Subcutaneous abdominal adipose tissue (tissue), 5 donors: ENCODE measurements at regions not wholly inside any gene's neighbourhood (a gene's known extent, or its start where the extent isn't known, plus 50 kb on each side); places are given as distances from the start of the nearest gene placed in this dataset.
"Not testable (repeated sequence)": the region's sequence is repeated elsewhere in the genome, so short reads cannot be mapped to it uniquely, and the experiment has no call there.

Experiments
- H3K27ac ChIP-seq: one replicate; pipeline ENCODE4 v1.7.0; 2013; ENCODE audit warnings: low read depth, mild to moderate bottlenecking, inconsistent platforms, low read length, moderate library complexity
- H3K27me3 ChIP-seq, 5 donors: one replicate each; pipeline ENCODE4 v1.7.0; 2013; ENCODE audit warnings: low read length in 5 of 5, inconsistent platforms in 1 of 5; ENCODE audit not compliant: control insufficient read depth in 5 of 5, insufficient read depth in 4 of 5
- H3K36me3 ChIP-seq, 5 donors: one replicate each; pipeline ENCODE4 v1.7.0; 2013; ENCODE audit warnings: low read length in 5 of 5; ENCODE audit not compliant: control insufficient read depth in 5 of 5, insufficient read depth in 5 of 5
- H3K4me1 ChIP-seq, 5 donors: one replicate each; pipeline ENCODE4 v1.7.0; 2013; ENCODE audit warnings: low read length in 5 of 5, mild to moderate bottlenecking in 3 of 5, moderate library complexity in 1 of 5; ENCODE audit not compliant: control insufficient read depth in 5 of 5, insufficient read depth in 5 of 5
- H3K4me3 ChIP-seq, 5 donors: one replicate each; pipeline ENCODE4 v1.7.0; 2013; ENCODE audit warnings: low read length in 5 of 5, low read depth in 1 of 5
- H3K9ac ChIP-seq, 5 donors: one replicate each; pipeline ENCODE4 v1.7.0; 2013; ENCODE audit warnings: low read length in 5 of 5, mild to moderate bottlenecking in 4 of 5, moderate library complexity in 3 of 5
- H3K9me3 ChIP-seq, 5 donors: one replicate each; pipeline ENCODE4 v1.7.0; 2013; ENCODE audit warnings: low read length in 5 of 5; ENCODE audit not compliant: control insufficient read depth in 5 of 5
- donor health status: healthy.
- donor health status: healthy.
- donor health status: healthy.
- donor health status: healthy.
- donor health status: healthy.

GRCh38 chr9:41772541-41772940, 356.7 kb downstream of the CNTNAP3B start:
- H3K27me3 ChIP-seq, H3K36me3 ChIP-seq, H3K27ac ChIP-seq, H3K9me3 ChIP-seq, H3K4me3 ChIP-seq, H3K9ac ChIP-seq, H3K4me1 ChIP-seq: not testable (repeated sequence)

GRCh38 chr9:41771693-41772092, 357.5 kb downstream of the CNTNAP3B start:
- not testable (repeated sequence) for H3K9me3 ChIP-seq, H3K36me3 ChIP-seq, H3K9ac ChIP-seq, H3K27ac ChIP-seq, H3K4me1 ChIP-seq, H3K27me3 ChIP-seq, H3K4me3 ChIP-seq

DNA sequence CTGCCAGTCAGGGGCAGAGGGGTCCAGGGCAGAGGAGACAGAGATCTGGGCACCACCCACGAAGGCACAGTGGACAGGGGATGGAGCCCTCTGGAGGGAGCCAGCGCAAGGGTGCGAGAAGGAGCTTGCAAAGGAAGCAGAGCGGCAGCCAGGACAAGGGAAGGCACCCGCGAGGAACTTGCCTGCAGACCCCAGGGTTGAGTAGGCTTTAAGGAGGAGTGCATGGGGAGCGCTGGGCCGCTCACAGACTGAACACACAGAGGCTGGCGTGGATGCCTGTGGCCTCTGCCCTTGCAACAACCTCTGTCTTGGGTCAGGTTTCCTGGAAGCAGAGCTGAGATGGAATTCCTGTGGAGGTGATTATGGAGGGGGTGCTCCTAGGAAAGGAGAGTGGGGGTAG, 374.4 kb downstream of the CNTNAP3B start:
- not testable (repeated sequence) for H3K36me3 ChIP-seq, H3K9me3 ChIP-seq, H3K4me1 ChIP-seq, H3K9ac ChIP-seq, H3K27me3 ChIP-seq, H3K27ac ChIP-seq, H3K4me3 ChIP-seq

GRCh38 chr9:41754403-41754802, 374.8 kb downstream of the CNTNAP3B start:
- H3K36me3 ChIP-seq, H3K9ac ChIP-seq, H3K4me1 ChIP-seq, H3K9me3 ChIP-seq, H3K27ac ChIP-seq, H3K4me3 ChIP-seq, H3K27me3 ChIP-seq: not testable (repeated sequence)

DNA sequence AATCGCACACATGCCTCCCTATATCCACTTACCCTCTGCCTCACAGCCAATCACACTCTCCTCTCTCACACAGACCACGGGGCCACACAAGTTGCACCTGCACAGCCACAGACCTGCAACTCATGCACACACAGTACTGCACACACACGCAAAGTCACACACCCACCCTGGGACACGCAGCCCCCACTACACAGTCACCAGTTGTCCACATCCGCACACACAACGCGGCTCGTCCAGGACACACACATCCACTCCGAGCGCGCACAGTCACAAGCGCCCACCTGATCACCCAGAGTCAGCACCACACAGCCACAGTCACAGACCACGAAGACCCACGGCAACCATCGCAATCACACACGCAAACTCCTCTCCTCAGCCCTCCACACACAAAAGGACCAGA, 387.3 kb downstream of the CNTNAP3B start:
- H3K27me3 ChIP-seq, H3K9me3 ChIP-seq, H3K9ac ChIP-seq, H3K27ac ChIP-seq, H3K4me1 ChIP-seq, H3K36me3 ChIP-seq, H3K4me3 ChIP-seq: not testable (repeated sequence)

DNA sequence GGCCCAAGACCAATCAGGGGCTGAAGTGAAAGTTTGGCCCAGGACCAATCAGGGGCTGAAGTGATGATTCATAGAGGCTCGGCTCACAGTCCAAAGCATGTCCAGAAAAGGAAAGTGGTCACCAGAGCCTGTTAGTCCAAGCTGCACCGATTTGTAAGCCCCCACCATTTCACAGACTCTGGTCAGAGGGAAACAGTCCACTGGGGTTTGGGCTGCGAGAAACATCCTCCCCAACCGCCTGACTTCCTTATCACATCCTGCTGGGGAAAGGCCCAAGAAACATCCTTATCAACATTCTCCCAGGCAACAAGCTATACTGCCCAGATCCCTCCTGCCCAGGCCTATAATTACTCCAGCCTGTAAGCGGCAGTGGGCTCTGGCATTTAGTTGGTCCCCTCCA, 388.1 kb downstream of the CNTNAP3B start:
- H3K9me3 ChIP-seq, H3K9ac ChIP-seq, H3K4me1 ChIP-seq, H3K27ac ChIP-seq, H3K4me3 ChIP-seq, H3K27me3 ChIP-seq, H3K36me3 ChIP-seq: not testable (repeated sequence)

DNA sequence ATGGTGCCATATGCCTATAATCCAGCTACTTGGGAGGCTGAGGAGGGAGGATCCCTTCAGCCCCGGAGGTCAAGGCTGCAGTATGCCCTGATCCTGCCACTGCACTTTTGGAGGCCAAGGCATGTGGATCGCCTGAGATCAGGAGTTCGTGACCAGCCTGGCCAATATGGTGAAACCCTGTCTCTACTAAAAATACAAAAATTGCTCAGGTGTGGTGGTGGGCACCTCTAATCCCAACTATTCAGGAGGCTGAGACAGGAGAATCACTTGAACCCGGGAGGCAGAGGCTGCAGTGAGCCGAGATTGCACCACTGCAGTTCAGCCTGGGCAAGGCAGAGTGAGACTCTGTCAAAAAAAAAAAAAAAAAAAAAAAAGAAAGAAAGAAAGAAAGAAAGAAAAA, 390.5 kb downstream of the CNTNAP3B start:
- not testable (repeated sequence) for H3K4me1 ChIP-seq, H3K27ac ChIP-seq, H3K9me3 ChIP-seq, H3K4me3 ChIP-seq, H3K27me3 ChIP-seq, H3K9ac ChIP-seq, H3K36me3 ChIP-seq

- not testable (repeated sequence) for H3K9me3 ChIP-seq, H3K36me3 ChIP-seq, H3K4me1 ChIP-seq, H3K9ac ChIP-seq, H3K27me3 ChIP-seq, H3K27ac ChIP-seq, H3K4me3 ChIP-seq
Measured at GRCh38 chr9:41699190-41699589, 430.0 kb downstream of the CNTNAP3B start.

DNA sequence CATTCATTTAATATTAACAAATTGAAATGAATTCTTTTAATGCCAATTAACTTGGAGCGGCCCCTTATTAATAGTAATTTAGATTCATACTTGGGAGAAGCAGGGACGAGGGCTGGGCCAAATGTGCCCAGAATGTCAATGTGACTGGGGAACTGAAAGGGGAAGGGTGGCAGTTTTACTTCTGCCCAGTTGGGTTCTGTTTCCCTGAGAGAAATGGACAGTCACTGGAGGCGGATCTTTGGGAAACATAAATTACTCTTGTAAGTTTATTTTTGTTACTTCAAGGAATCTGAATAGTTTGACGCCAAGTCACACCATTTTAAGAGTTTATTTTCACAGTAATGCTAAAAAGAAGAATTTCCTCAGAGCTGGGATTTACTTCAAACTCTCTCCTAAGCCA, 432.1 kb downstream of the CNTNAP3B start:
- not testable (repeated sequence) for H3K36me3 ChIP-seq, H3K27me3 ChIP-seq, H3K9ac ChIP-seq, H3K4me3 ChIP-seq, H3K27ac ChIP-seq, H3K9me3 ChIP-seq, H3K4me1 ChIP-seq

GRCh38 chr9:41679312-41679711, 449.9 kb downstream of the CNTNAP3B start:
- not testable (repeated sequence) for H3K36me3 ChIP-seq, H3K9ac ChIP-seq, H3K4me3 ChIP-seq, H3K27me3 ChIP-seq, H3K27ac ChIP-seq, H3K4me1 ChIP-seq, H3K9me3 ChIP-seq

GRCh38 chr9:41663497-41664036, 465.7 kb downstream of the CNTNAP3B start:
- not testable (repeated sequence) for H3K27ac ChIP-seq, H3K4me3 ChIP-seq, H3K9me3 ChIP-seq

More at GRCh38 chr9:41663497-41664036, 465.7 kb downstream of the CNTNAP3B start:
- H3K9ac ChIP-seq, H3K4me1 ChIP-seq, H3K27me3 ChIP-seq, H3K36me3 ChIP-seq: not testable (repeated sequence)
